Panc1 (cell line): ENCODE measurements at regions not wholly inside any gene's neighbourhood (a gene's known extent, or its start where the extent isn't known, plus 50 kb on each side); places are given as distances from the start of the nearest gene placed in this dataset.

Source experiments
- ATAC-seq: fragments of 200-7000 bp; cut with Tn5 transposase; 2 replicates; pipeline ENCODE4 v1.9.1; 2020; ENCODE audit warnings: mild to moderate bottlenecking, moderate library complexity
- BruUV-seq: library from RNA; stranded (reverse); fragments of 400-500 nt; replicated peaks from 2 replicates; lab custom pipeline; 2021; lab: Mats Ljungman, UMichigan
- CTCF ChIA-PET: fragments of 300-600 bp; sonication (Branson Sonifier 250); formaldehyde crosslinking; loops from one replicate; lab custom pipeline; 2022; ENCODE audit warnings: antibody characterized with exemption; lab: Charles Lee
- POLR2A ChIA-PET: fragments of 300-600 bp; sonication (Branson Sonifier 250); formaldehyde crosslinking; loops from one replicate; lab custom pipeline; 2022; ENCODE audit warnings: antibody characterized with exemption; lab: Charles Lee
- DNase-seq: peaks from one replicate; pipeline ENCODE4 v3.0.0-alpha.2; 2010; ENCODE audit warnings: low read depth, low spot score
- H3K27ac ChIP-seq: 2 replicates; pipeline ENCODE4 v1.5.1; 2011; ENCODE audit warnings: mild to moderate bottlenecking, low read length, inconsistent platforms
- H3K27me3 ChIP-seq: fragments of 200-500 bp; sonication (Bioruptor generic); 2 replicates; pipeline ENCODE4 v1.6.0; 2014; ENCODE audit warnings: low read length, inconsistent platforms; ENCODE audit not compliant: control insufficient read depth, insufficient read depth
- H3K36me3 ChIP-seq: fragments of 200-500 bp; sonication (Bioruptor generic); 2 replicates; pipeline ENCODE4 v1.5.1; 2014; ENCODE audit warnings: inconsistent platforms, mild to moderate bottlenecking, low read length, moderate library complexity; ENCODE audit not compliant: control insufficient read depth, insufficient read depth
- H3K4me1 ChIP-seq: 2 replicates; pipeline ENCODE4 v1.5.1; 2011; ENCODE audit warnings: inconsistent platforms, mild to moderate bottlenecking, low read length, moderate library complexity; ENCODE audit not compliant: control insufficient read depth, insufficient read depth
- H3K4me3 ChIP-seq, 2 experiments: 2 replicates each; pipeline ENCODE4 v1.5.1; 2011 to 2012; ENCODE audit warnings: low read depth in 2 of 2, low read length in 2 of 2, mild to moderate bottlenecking in 2 of 2, inconsistent platforms in 1 of 2, moderate library complexity in 1 of 2
- H3K9me3 ChIP-seq: fragments of 200-500 bp; sonication (Bioruptor generic); 2 replicates; pipeline ENCODE4 v1.5.1; 2014; ENCODE audit warnings: low read depth, mild to moderate bottlenecking, inconsistent platforms, low read length, moderate library complexity; ENCODE audit not compliant: control insufficient read depth, insufficient read depth
- POLR2AphosphoS5 ChIP-seq: IDR thresholded peaks from 2 replicates; pipeline ENCODE4 v1.6.1; 2012; ENCODE audit warnings: mild to moderate bottlenecking, low read depth, low read length, moderate library complexity
- REST ChIP-seq, 2 experiments: IDR thresholded peaks; 2 replicates each; pipeline ENCODE4 v1.6.1; 2011 to 2012; ENCODE audit warnings: low read depth in 2 of 2, control low read depth in 1 of 2, low read length in 1 of 2, mild to moderate bottlenecking in 1 of 2, moderate library complexity in 1 of 2; ENCODE audit not compliant: insufficient read depth in 1 of 2
- SIN3A ChIP-seq: IDR thresholded peaks from 2 replicates; pipeline ENCODE4 v1.6.1; 2012; ENCODE audit warnings: low read depth, mild to moderate bottlenecking, low read length, moderate library complexity, borderline replicate concordance; ENCODE audit not compliant: insufficient read depth
- TCF7L2 ChIP-seq: IDR thresholded peaks from 2 replicates; pipeline ENCODE4 v1.6.1; 2011; ENCODE audit warnings: mild to moderate bottlenecking, low read depth, low read length, inconsistent platforms
- in situ Hi-C: cut with HindIII; loops from 2 replicates; pipeline ENCODE4 v1.10.0; 2016; ENCODE audit warnings: low sequenced_read_pairs, low pct_unique_long_range_greater_than_20kb
- intact Hi-C: fragments of 100-400 bp; cut with micrococcal nuclease; formaldehyde crosslinking; loops from one replicate; pipeline ENCODE4 v1.10.0; 2022; ENCODE audit not compliant: unreplicated experiment
- TF ChIP-seq, protein P1 (sequence below): fragments of 450-650 bp; IDR thresholded peaks from 2 replicates; pipeline ENCODE4 v1.5.1; 2017; ENCODE audit warnings: mild to moderate bottlenecking

GRCh38 chr2:120869730-120870466 lies 134.2 kb downstream of the GLI2 start:
- Histone ChIP-seq H3K9me3 (no peaks in the 10 kb centered on the region), H3K27ac (no peak overlapping the region), H3K4me3 (no peak overlapping the region), H3K4me1 (no peaks in the 10 kb centered on the region), H3K36me3 (no peaks in the 10 kb centered on the region), H3K27me3 (no peaks in the 10 kb centered on the region)
- ChIA-PET CTCF (no interaction called here), POLR2A (no interaction called here)
- DNase-seq (no peak), ATAC-seq (no peak)
- in situ Hi-C loops (no loop called here), intact Hi-C loops (no loop called here)
- no peak for TF ChIP-seq POLR2AphosphoS5
- TF ChIP-seq REST (IDR thresholded peaks at IDR 0.05; ENCODE audit: insufficient read depth in 1 of 2, low read depth in 2 of 2, low read length in 1 of 2), result no peak
- TF ChIP-seq, protein P1, sequence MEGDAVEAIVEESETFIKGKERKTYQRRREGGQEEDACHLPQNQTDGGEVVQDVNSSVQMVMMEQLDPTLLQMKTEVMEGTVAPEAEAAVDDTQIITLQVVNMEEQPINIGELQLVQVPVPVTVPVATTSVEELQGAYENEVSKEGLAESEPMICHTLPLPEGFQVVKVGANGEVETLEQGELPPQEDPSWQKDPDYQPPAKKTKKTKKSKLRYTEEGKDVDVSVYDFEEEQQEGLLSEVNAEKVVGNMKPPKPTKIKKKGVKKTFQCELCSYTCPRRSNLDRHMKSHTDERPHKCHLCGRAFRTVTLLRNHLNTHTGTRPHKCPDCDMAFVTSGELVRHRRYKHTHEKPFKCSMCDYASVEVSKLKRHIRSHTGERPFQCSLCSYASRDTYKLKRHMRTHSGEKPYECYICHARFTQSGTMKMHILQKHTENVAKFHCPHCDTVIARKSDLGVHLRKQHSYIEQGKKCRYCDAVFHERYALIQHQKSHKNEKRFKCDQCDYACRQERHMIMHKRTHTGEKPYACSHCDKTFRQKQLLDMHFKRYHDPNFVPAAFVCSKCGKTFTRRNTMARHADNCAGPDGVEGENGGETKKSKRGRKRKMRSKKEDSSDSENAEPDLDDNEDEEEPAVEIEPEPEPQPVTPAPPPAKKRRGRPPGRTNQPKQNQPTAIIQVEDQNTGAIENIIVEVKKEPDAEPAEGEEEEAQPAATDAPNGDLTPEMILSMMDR, result no peak
- no peak for TF ChIP-seq SIN3A
- TF ChIP-seq TCF7L2, result no peak
- no TSS peak for BruUV-seq

- H3K4me1 ChIP-seq, result no peaks in the 10 kb centered on the region
- H3K27me3 ChIP-seq, result no peaks in the 10 kb centered on the region
- TF ChIP-seq POLR2AphosphoS5, result no peak
- TF ChIP-seq, protein P1, result no peak
- no peak for TF ChIP-seq REST (IDR thresholded peaks at IDR 0.05; ENCODE audit: insufficient read depth in 1 of 2, low read depth in 2 of 2, low read length in 1 of 2)
- TF ChIP-seq SIN3A, result no peak
- no peak for TF ChIP-seq TCF7L2
- H3K9me3 ChIP-seq, result no peaks in the 10 kb centered on the region
- H3K27ac ChIP-seq, result no peak overlapping the region
- ATAC-seq (no peak), DNase-seq (no peak)
- intact Hi-C loops, result no loop called here
- ChIA-PET CTCF (interaction anchor here (0.6 kb wide), 1 partner anchor 380 kb away, joined by 5 read pairs; no protein-coding TSS in a partner anchor), POLR2A (no interaction called here)
- no peaks in the 10 kb centered on the region for H3K36me3 ChIP-seq
- H3K4me3 ChIP-seq, result no peak overlapping the region
- in situ Hi-C loops, result no loop called here
- no TSS peak for BruUV-seq
These were observed 134.8 kb downstream of the GLI2 start for GRCh38 chr2:120870467-120870788.
